ENCODE measurements at regions not wholly inside any gene's neighbourhood (a gene's known extent, or its start where the extent isn't known, plus 50 kb on each side); places are given as distances from the start of the nearest gene placed in this dataset.

- H3K27me3 Mint-ChIP-seq (ENCODE audit: unreplicated experiment), result no peaks in the 10 kb centered on the region
- no peak overlapping the region for H3K27ac Mint-ChIP-seq (ENCODE audit: unreplicated experiment)
- TF ChIP-seq CTCF (IDR thresholded peaks at IDR 0.05; ENCODE audit: unreplicated experiment), result no peak
- H3K4me1 Mint-ChIP-seq (ENCODE audit: low read depth, unreplicated experiment), result peaks cover 36% of the 10 kb centered on the region
- intact Hi-C loops (cut with micrococcal nuclease; ENCODE audit: unreplicated experiment), result loop anchor here (5.0 kb wide), 1 partner anchor 56 kb away; no protein-coding TSS in a partner anchor
- H3K4me3 Mint-ChIP-seq (ENCODE audit: low read depth, unreplicated experiment), result no peak overlapping the region
- no peak for DNase-seq
- no peaks in the 10 kb centered on the region for H3K36me3 Mint-ChIP-seq (ENCODE audit: insufficient read depth, unreplicated experiment)
- BruUV-seq (replicated peaks), result no TSS peak
- H3K9me3 Mint-ChIP-seq (ENCODE audit: low read depth, unreplicated experiment), result no peaks in the 10 kb centered on the region
- CTCF ChIA-PET, result interaction anchor here (0.8 kb wide), 1 partner anchor 279 kb away, joined by 3 read pairs; no protein-coding TSS in a partner anchor
Measured at GRCh38 chr1:167161762-167162161, 58.9 kb upstream of the POU2F1 start.

GRCh38 chr1:167165219-167165618 is 55.5 kb upstream of the POU2F1 start:
- H3K36me3 Mint-ChIP-seq (ENCODE audit: insufficient read depth, unreplicated experiment), result no peaks in the 10 kb centered on the region
- H3K4me1 Mint-ChIP-seq (ENCODE audit: low read depth, unreplicated experiment), result peaks cover 35% of the 10 kb centered on the region
- intact Hi-C loops (cut with micrococcal nuclease; ENCODE audit: unreplicated experiment), result no loop called here

GRCh38 chr1:167165948-167166689 is 54.6 kb upstream of the POU2F1 start:
- no peak overlapping the region for H3K4me3 Mint-ChIP-seq (ENCODE audit: low read depth, unreplicated experiment)
- BruUV-seq (replicated peaks), result no TSS peak
- CTCF ChIA-PET, result interaction anchor here (0.5 kb wide), 1 partner anchor 103 kb away, joined by 3 read pairs; no protein-coding TSS in a partner anchor
- H3K9me3 Mint-ChIP-seq (ENCODE audit: low read depth, unreplicated experiment), result no peaks in the 10 kb centered on the region
- TF ChIP-seq CTCF (IDR thresholded peaks at IDR 0.05; ENCODE audit: unreplicated experiment), result no peak
- intact Hi-C loops (cut with micrococcal nuclease; ENCODE audit: unreplicated experiment), result no loop called here
- H3K4me1 Mint-ChIP-seq (ENCODE audit: low read depth, unreplicated experiment), result peaks cover 26% of the 10 kb centered on the region
- no peaks in the 10 kb centered on the region for H3K27me3 Mint-ChIP-seq (ENCODE audit: unreplicated experiment)
- no peak overlapping the region for H3K27ac Mint-ChIP-seq (ENCODE audit: unreplicated experiment)
- no peak for DNase-seq
- no peaks in the 10 kb centered on the region for H3K36me3 Mint-ChIP-seq (ENCODE audit: insufficient read depth, unreplicated experiment)

More at GRCh38 chr1:167165219-167165618, 55.5 kb upstream of the POU2F1 start:
- no peak for DNase-seq
- Mint-ChIP-seq H3K27ac (ENCODE audit: unreplicated experiment) (no peak overlapping the region), H3K27me3 (ENCODE audit: unreplicated experiment) (no peaks in the 10 kb centered on the region), H3K4me3 (ENCODE audit: low read depth, unreplicated experiment) (no peak overlapping the region), H3K9me3 (ENCODE audit: low read depth, unreplicated experiment) (no peaks in the 10 kb centered on the region)
- BruUV-seq (replicated peaks), result no TSS peak
- CTCF ChIA-PET, result interaction anchor here (0.5 kb wide), 1 partner anchor 103 kb away, joined by 3 read pairs; no protein-coding TSS in a partner anchor
- no peak for TF ChIP-seq CTCF (IDR thresholded peaks at IDR 0.05; ENCODE audit: unreplicated experiment)

GRCh38 chr1:167166690-167167075 is 54.0 kb upstream of the POU2F1 start:
- Mint-ChIP-seq H3K27me3 (ENCODE audit: unreplicated experiment) (no peaks in the 10 kb centered on the region), H3K36me3 (ENCODE audit: insufficient read depth, unreplicated experiment) (no peaks in the 10 kb centered on the region), H3K4me1 (ENCODE audit: low read depth, unreplicated experiment) (peaks cover 20% of the 10 kb centered on the region), H3K27ac (ENCODE audit: unreplicated experiment) (no peak overlapping the region), H3K9me3 (ENCODE audit: low read depth, unreplicated experiment) (no peaks in the 10 kb centered on the region), H3K4me3 (ENCODE audit: low read depth, unreplicated experiment) (no peak overlapping the region)
- CTCF ChIA-PET, result no interaction called here
- no peak for DNase-seq
- no peak for TF ChIP-seq CTCF (IDR thresholded peaks at IDR 0.05; ENCODE audit: unreplicated experiment)
- intact Hi-C loops (cut with micrococcal nuclease; ENCODE audit: unreplicated experiment), result no loop called here
- no TSS peak for BruUV-seq (replicated peaks)

Measured in Calu3 (cell line).